ENCODE measurements at regions not wholly inside any gene's neighbourhood (a gene's known extent, or its start where the extent isn't known, plus 50 kb on each side); places are given as distances from the start of the nearest gene placed in this dataset.

DNA sequence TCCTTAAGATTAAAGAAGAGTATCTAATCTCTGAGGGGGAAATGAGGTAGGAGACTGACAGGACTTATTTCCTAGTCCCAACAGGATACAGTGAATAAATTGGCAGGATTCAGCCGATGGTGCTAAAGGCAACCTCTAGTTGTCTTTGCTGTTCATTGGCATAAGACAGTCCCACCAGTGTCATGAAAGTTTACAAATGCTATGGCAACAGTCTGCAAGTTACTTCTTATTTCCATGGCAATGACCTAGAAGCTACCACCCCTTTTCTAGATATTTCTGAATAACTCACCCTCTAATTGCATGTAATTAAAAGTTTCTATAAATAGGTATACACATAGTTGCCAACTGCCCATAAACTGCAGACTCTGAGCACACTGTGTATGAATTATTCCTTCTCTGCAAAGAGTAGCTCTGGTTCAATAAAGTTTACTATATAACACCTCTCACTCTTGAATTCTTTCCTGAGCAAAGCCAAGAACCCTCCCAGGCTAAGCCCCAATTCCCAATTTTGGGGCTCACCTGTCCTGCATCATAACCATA is 172.7 kb upstream of the LRATD1 start:
- H4K5ac ChIP-seq (ENCODE audit: insufficient read length, low read depth, low read length) = no peak overlapping the region
- no peak overlapping the region for H3K4ac ChIP-seq (ENCODE audit: low read depth, low read length)
- no peak overlapping the region for H2BK12ac ChIP-seq (ENCODE audit: insufficient read length, low read depth, low read length)
- H3K23ac ChIP-seq (ENCODE audit: insufficient read length, low read depth, low read length) = no peak overlapping the region
- H3K79me1 ChIP-seq (ENCODE audit: insufficient read depth, low read depth, low read length, poor library complexity, severe bottlenecking) = no peaks in the 10 kb centered on the region
- H2AFZ ChIP-seq (ENCODE audit: low read length) = no peak overlapping the region
- H4K20me1 ChIP-seq (ENCODE audit: control insufficient read depth, insufficient read depth, insufficient read length) = no peaks in the 10 kb centered on the region
- H4K8ac ChIP-seq (replicated peaks; ENCODE audit: insufficient read length, low read depth, low read length) = no peak overlapping the region
- H3K27ac Mint-ChIP-seq = no peak overlapping the region
- TF ChIP-seq, protein P1, sequence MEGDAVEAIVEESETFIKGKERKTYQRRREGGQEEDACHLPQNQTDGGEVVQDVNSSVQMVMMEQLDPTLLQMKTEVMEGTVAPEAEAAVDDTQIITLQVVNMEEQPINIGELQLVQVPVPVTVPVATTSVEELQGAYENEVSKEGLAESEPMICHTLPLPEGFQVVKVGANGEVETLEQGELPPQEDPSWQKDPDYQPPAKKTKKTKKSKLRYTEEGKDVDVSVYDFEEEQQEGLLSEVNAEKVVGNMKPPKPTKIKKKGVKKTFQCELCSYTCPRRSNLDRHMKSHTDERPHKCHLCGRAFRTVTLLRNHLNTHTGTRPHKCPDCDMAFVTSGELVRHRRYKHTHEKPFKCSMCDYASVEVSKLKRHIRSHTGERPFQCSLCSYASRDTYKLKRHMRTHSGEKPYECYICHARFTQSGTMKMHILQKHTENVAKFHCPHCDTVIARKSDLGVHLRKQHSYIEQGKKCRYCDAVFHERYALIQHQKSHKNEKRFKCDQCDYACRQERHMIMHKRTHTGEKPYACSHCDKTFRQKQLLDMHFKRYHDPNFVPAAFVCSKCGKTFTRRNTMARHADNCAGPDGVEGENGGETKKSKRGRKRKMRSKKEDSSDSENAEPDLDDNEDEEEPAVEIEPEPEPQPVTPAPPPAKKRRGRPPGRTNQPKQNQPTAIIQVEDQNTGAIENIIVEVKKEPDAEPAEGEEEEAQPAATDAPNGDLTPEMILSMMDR (conservative IDR thresholded peaks at IDR 0.05) = no peak
- peaks cover 21% of the 10 kb centered on the region for H3K9me3 ChIP-seq (ENCODE audit: control insufficient read depth, low read depth, low read length)
- H2BK15ac ChIP-seq (ENCODE audit: low read depth, low read length) = no peak overlapping the region
- H3K9ac ChIP-seq (ENCODE audit: extremely low read depth, insufficient read length, low read length) = no peak overlapping the region
- H3K56ac ChIP-seq (ENCODE audit: insufficient read length, low read depth, low read length) = no peak overlapping the region
- no peak for DNase-seq
- peaks cover 38 to 52% of the 10 kb centered on the region in 2 experiments for H3K9me3 Mint-ChIP-seq
- H3T11ph ChIP-seq (ENCODE audit: low read length) = no peak overlapping the region
- H3K27me3 Mint-ChIP-seq (ENCODE audit: low read depth) = no peaks in the 10 kb centered on the region
- H3K27me3 ChIP-seq (ENCODE audit: insufficient read depth, low read length) = no peaks in the 10 kb centered on the region
- H3K23me2 ChIP-seq (ENCODE audit: insufficient read length, low read depth, low read length, poor library complexity, severe bottlenecking) = no peaks in the 10 kb centered on the region
- H2AK5ac ChIP-seq (ENCODE audit: insufficient read length, low read length) = no peak overlapping the region
- no peak overlapping the region for H2BK120ac ChIP-seq (ENCODE audit: low read depth, low read length, poor library complexity, severe bottlenecking)
- H3K79me2 ChIP-seq (ENCODE audit: insufficient read depth, low read length) = no peaks in the 10 kb centered on the region
- H3K14ac ChIP-seq (ENCODE audit: insufficient read depth, low read length) = no peak overlapping the region
- H4K91ac ChIP-seq (ENCODE audit: insufficient read length, low read depth, low read length) = no peak overlapping the region
- no peak overlapping the region for H3K4me2 ChIP-seq (ENCODE audit: insufficient read depth, insufficient read length, low read length)
- no peaks in the 10 kb centered on the region for H3K4me1 ChIP-seq (ENCODE audit: insufficient read depth, low read length)
- no peak overlapping the region for H2BK5ac ChIP-seq (ENCODE audit: insufficient read length, low read length)
- H3K4me3 Mint-ChIP-seq = no peak overlapping the region
- no CpG with 5 or more reads among the region's 1 CpG for WGBS (ENCODE audit: extremely low coverage, insufficient read length, low lambda C conversion rate)
- H3K36me3 Mint-ChIP-seq (ENCODE audit: insufficient read depth in 1 of 3, low read depth in 3 of 3) = peaks cover 10 to 38% (median 13%) of the 10 kb centered on the region in 3 experiments
- no peak overlapping the region for H3K18ac ChIP-seq (ENCODE audit: insufficient read length, low read depth, low read length)
- H3K4me1 Mint-ChIP-seq = no peaks in the 10 kb centered on the region
- H2BK20ac ChIP-seq (ENCODE audit: low read depth, low read length, poor library complexity, severe bottlenecking) = no peak overlapping the region
- no peak overlapping the region for H3K27ac ChIP-seq (ENCODE audit: insufficient read length, low read depth, low read length)
